HCT116 (cell line): ENCODE measurements at regions not wholly inside any gene's neighbourhood (a gene's known extent, or its start where the extent isn't known, plus 50 kb on each side); places are given as distances from the start of the nearest gene placed in this dataset.

Experiments used
- ATAC-seq: fragments of 200-7000 bp; cut with Tn5 transposase; 2 replicates; pipeline ENCODE4 v1.9.1; 2020; ENCODE audit warnings: mild to moderate bottlenecking, moderate library complexity
- BruUV-seq: library from RNA; stranded (reverse); fragments of 400-500 nt; replicated peaks from 2 replicates; lab custom pipeline; 2021; lab: Mats Ljungman, UMichigan
- CTCF ChIA-PET: fragments of 300-600 bp; sonication (Branson Sonifier 250); formaldehyde crosslinking; loops from one replicate; lab custom pipeline; 2021; ENCODE audit warnings: antibody characterized with exemption; lab: Charles Lee
- POLR2A ChIA-PET: fragments of 300-600, 350-600 bp; sonication (Branson Sonifier 250); formaldehyde crosslinking; loops from one replicate; lab custom pipeline; 2021; ENCODE audit warnings: antibody characterized with exemption; lab: Charles Lee
- RAD21 ChIA-PET, 2 experiments: fragments of 300-600 bp; sonication (Branson Sonifier 250); formaldehyde crosslinking; loops; one replicate each; lab custom pipeline; 2023; ENCODE audit warnings: low total read pairs in 2 of 2; ENCODE audit not compliant: uncharacterized antibody in 2 of 2, unreplicated experiment in 2 of 2, low non-redundant PET in 1 of 2; lab: Charles Lee
- DNase-seq: peaks from one replicate; pipeline ENCODE4 v3.0.0-alpha.2; 2010; ENCODE audit warnings: low read depth, low spot score
- H2AFZ ChIP-seq: fragments of 200-600 bp; shearing (Covaris generic), sonication (generic); 2 replicates; pipeline ENCODE4 v1.6.1; 2017; ENCODE audit warnings: low read depth, mixed run types, mixed read lengths, antibody characterized with exemption, low read length; ENCODE audit not compliant: poor library complexity, severe bottlenecking
- H3K27ac ChIP-seq: 2 replicates; pipeline ENCODE4 v1.5.1; 2012; ENCODE audit warnings: low read depth, low read length
- H3K27me3 ChIP-seq: fragments of 200-600 bp; sonication (generic); 2 replicates; pipeline ENCODE4 v1.6.1; 2016; ENCODE audit warnings: mixed run types, low read length, mixed read lengths; ENCODE audit not compliant: insufficient read depth
- H3K36me3 ChIP-seq, 2 experiments: fragments of 200-500 bp in 1 of 2; fragments of 200-600 bp in 1 of 2; sonication (Bioruptor generic) in 1 of 2; sonication (generic) in 1 of 2; 2 replicates each; pipeline versions ENCODE4 v1.5.1 to v1.6.1; 2014 to 2016; ENCODE audit warnings: low read length in 2 of 2, inconsistent platforms in 1 of 2, mixed read lengths in 1 of 2, mixed run types in 1 of 2; ENCODE audit not compliant: insufficient read depth in 2 of 2, control insufficient read depth in 1 of 2
- H3K4me1 ChIP-seq, 2 experiments: fragments of 200-600 bp in 1 of 2; sonication (generic) in 1 of 2; 2 replicates each; pipeline versions ENCODE4 v1.5.1 to v1.6.1; 2012 to 2017; ENCODE audit warnings: low read length in 2 of 2, inconsistent platforms in 1 of 2, mild to moderate bottlenecking in 1 of 2, mixed read lengths in 1 of 2, mixed run types in 1 of 2, moderate library complexity in 1 of 2; ENCODE audit not compliant: insufficient read depth in 2 of 2, control insufficient read depth in 1 of 2
- H3K4me2 ChIP-seq: fragments of 200-600 bp; sonication (generic); 2 replicates; pipeline ENCODE4 v1.6.1; 2017; ENCODE audit warnings: mixed run types, low read length, mixed read lengths
- H3K4me3 ChIP-seq, 2 experiments: fragments of 200-600 bp in 1 of 2; sonication (generic) in 1 of 2; replicated peaks in 1 of 2; 2 replicates each; pipeline ENCODE4 v1.5.1; 2011 to 2016; ENCODE audit warnings: low read length in 2 of 2, control low read depth in 1 of 2, low read depth in 1 of 2, mild to moderate bottlenecking in 1 of 2, mixed read lengths in 1 of 2, mixed run types in 1 of 2
- H3K79me2 ChIP-seq: fragments of 200-600 bp; sonication (generic); 2 replicates; pipeline ENCODE4 v1.6.1; 2017; ENCODE audit warnings: mild to moderate bottlenecking, mixed run types, low read length, moderate library complexity, mixed read lengths; ENCODE audit not compliant: insufficient read depth
- H3K9ac ChIP-seq: fragments of 200-600 bp; sonication (generic); 2 replicates; pipeline ENCODE4 v1.6.1; 2016; ENCODE audit warnings: low read length, mixed read lengths
- H3K9me2 ChIP-seq: fragments of 200-600 bp; sonication (generic), shearing (Covaris generic); 2 replicates; pipeline ENCODE4 v1.6.1; 2017; ENCODE audit warnings: mixed run types, mild to moderate bottlenecking, moderate library complexity; ENCODE audit not compliant: insufficient read depth
- H3K9me3 ChIP-seq, 2 experiments: fragments of 200-500 bp in 1 of 2; fragments of 200-600 bp in 1 of 2; sonication (Bioruptor generic) in 1 of 2; sonication (generic) in 1 of 2; 2 replicates each; pipeline ENCODE4 v1.6.1; 2014 to 2017; ENCODE audit warnings: low read length in 2 of 2, mixed read lengths in 2 of 2, inconsistent platforms in 1 of 2, low read depth in 1 of 2, mild to moderate bottlenecking in 1 of 2, mixed run types in 1 of 2, moderate library complexity in 1 of 2; ENCODE audit not compliant: control insufficient read depth in 1 of 2, insufficient read depth in 1 of 2
- H4K20me1 ChIP-seq: fragments of 200-600 bp; sonication (generic), shearing (Covaris generic); 2 replicates; pipeline ENCODE4 v1.6.1; 2017; ENCODE audit warnings: mixed run types, mild to moderate bottlenecking, moderate library complexity; ENCODE audit not compliant: insufficient read depth
- CEBPB ChIP-seq: IDR thresholded peaks from 2 replicates; pipeline ENCODE4 v1.6.1; 2012; ENCODE audit warnings: low read depth
- CTCF ChIP-seq, 3 experiments: fragments of 200-600 bp in 1 of 3; sonication (generic) in 1 of 3; IDR thresholded peaks in 2 of 3; conservative IDR thresholded peaks in 1 of 3; 2 replicates each; pipeline ENCODE4 v1.5.1; 2012 to 2017; ENCODE audit warnings: low read depth in 2 of 3, low read length in 2 of 3, antibody characterized with exemption in 1 of 3, borderline replicate concordance in 1 of 3, control low read depth in 1 of 3, mild to moderate bottlenecking in 1 of 3, mixed read lengths in 1 of 3, mixed run types in 1 of 3, moderate library complexity in 1 of 3; ENCODE audit not compliant: insufficient read depth in 1 of 3
- EGR1 ChIP-seq: IDR thresholded peaks from 2 replicates; pipeline ENCODE4 v1.6.1; 2012; ENCODE audit warnings: low read depth
- intact Hi-C: fragments of 100-400 bp; cut with micrococcal nuclease; formaldehyde crosslinking; loops from 2 replicates; pipeline ENCODE4 v1.10.0; 2022
- TF ChIP-seq, protein P1 (sequence below): IDR thresholded peaks from 2 replicates; pipeline ENCODE4 v1.6.1; 2012; ENCODE audit warnings: low read depth

DNA sequence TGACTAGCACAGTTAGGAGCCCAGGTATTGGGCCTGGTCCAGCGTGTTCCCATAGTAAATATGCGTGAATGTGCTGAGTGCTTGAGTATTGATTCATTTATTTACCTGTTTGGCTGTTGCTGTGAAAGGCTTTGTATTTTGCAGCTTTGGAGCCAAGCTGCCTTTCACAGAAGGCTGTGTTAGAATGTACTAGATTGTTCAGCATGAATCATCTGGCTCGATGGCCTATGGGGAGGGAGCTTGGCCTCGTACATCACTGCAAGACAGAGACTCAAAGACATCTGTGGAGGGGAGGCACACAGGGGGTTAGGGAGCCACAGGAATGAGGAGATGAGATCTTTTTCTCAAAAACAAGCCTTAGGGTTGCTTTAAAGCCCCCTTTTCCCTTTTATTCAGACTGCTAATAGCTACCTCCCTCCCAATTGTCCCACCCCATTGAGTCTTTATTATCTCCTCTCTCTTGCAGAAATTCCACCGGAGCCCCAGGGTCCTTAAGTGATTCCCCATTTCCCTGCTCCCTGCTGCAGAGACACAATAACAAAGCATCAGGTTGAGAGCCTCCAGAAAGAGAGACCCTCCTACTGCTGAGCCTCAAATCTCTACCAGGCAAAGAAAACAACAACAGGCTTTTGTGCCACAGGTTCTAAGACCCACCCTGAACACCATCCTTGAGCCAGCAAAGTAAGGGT, 307.2 kb downstream of the ABCC12 start:
- Histone ChIP-seq H3K9me3 (no peaks in the 10 kb centered on the region), H4K20me1 (no peaks in the 10 kb centered on the region)
- TF ChIP-seq CEBPB: no peak
- TF ChIP-seq, protein P1, sequence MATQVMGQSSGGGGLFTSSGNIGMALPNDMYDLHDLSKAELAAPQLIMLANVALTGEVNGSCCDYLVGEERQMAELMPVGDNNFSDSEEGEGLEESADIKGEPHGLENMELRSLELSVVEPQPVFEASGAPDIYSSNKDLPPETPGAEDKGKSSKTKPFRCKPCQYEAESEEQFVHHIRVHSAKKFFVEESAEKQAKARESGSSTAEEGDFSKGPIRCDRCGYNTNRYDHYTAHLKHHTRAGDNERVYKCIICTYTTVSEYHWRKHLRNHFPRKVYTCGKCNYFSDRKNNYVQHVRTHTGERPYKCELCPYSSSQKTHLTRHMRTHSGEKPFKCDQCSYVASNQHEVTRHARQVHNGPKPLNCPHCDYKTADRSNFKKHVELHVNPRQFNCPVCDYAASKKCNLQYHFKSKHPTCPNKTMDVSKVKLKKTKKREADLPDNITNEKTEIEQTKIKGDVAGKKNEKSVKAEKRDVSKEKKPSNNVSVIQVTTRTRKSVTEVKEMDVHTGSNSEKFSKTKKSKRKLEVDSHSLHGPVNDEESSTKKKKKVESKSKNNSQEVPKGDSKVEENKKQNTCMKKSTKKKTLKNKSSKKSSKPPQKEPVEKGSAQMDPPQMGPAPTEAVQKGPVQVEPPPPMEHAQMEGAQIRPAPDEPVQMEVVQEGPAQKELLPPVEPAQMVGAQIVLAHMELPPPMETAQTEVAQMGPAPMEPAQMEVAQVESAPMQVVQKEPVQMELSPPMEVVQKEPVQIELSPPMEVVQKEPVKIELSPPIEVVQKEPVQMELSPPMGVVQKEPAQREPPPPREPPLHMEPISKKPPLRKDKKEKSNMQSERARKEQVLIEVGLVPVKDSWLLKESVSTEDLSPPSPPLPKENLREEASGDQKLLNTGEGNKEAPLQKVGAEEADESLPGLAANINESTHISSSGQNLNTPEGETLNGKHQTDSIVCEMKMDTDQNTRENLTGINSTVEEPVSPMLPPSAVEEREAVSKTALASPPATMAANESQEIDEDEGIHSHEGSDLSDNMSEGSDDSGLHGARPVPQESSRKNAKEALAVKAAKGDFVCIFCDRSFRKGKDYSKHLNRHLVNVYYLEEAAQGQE: no peak
- no peak for TF ChIP-seq CTCF (IDR thresholded peaks at IDR 0.05 in 2 of 3, conservative IDR thresholded peaks at IDR 0.05 in 1 of 3; ENCODE audit: borderline replicate concordance in 1 of 3, insufficient read depth in 1 of 3, low read depth in 2 of 3, low read length in 2 of 3)
- no peak for TF ChIP-seq EGR1
- TF ChIP-seq, all 23 proteins: peak for 0
- Histone ChIP-seq H3K79me2 (no peaks in the 10 kb centered on the region), H3K4me1 (no peaks in the 10 kb centered on the region), H3K9me2 (no peaks in the 10 kb centered on the region), H3K36me3 (no peaks in the 10 kb centered on the region), H3K4me3 (no peak overlapping the region), H3K4me2 (no peak overlapping the region), H3K9ac (no peak overlapping the region), H2AFZ (no peak overlapping the region), H3K27me3 (peaks cover 18% of the 10 kb centered on the region), H3K27ac (no peak overlapping the region)
- BruUV-seq: no TSS peak
- DNase-seq (no peak), ATAC-seq (no peak)
- intact Hi-C loops: no loop called here
- POLR2A ChIA-PET: no interaction called here
- CTCF ChIA-PET: no interaction called here
- RAD21 ChIA-PET: no interaction called here
